ENCODE measurements at regions not wholly inside any gene's neighbourhood (a gene's known extent, or its start where the extent isn't known, plus 50 kb on each side); places are given as distances from the start of the nearest gene placed in this dataset.
A peak's percentile ranks its signal among the peaks of the same experiment; 100 is the strongest.

DNA sequence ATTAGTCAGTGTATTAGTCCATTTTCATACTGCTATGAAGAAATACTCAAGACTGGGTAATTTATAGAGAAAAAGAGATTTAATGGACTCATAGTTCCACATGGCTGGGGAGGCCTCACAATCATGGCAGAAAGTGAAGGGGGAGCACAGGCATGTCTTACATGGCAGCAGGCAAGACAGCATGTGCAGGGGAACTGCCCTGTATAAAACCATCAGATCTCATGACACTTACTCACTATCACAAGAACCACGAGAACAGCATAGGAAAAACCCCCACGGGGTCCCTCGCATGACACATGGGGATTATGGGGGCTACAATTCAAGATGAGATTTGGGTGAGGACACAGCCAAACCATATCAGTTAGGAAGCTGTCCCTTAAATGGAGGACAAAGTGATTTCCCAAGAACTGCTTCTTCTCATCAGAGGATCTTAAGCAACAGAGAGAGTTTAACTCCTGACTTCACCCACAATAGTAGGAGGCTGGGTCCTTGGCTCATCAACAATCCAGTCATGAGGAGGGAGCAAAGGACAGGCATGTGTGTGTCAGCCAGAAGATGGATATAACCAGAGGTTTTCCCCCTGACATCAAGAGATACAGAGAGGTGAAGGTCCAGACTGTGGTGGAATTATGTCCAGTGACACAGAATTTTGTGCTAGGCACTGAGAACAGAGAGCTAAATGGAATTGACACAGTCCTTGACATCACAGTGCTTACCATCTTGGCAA is 203.8 kb upstream of the SH3BP4 start:
- Histone ChIP-seq H3K27me3 (ENCODE audit: low read length) (no peaks in the 10 kb centered on the region), H3K79me2 (ENCODE audit: low read length) (no peaks in the 10 kb centered on the region), H3K27ac (ENCODE audit: low read length) (no peak overlapping the region), H3K9me3 (ENCODE audit: low read length) (no peaks in the 10 kb centered on the region), H3K9me2 (replicated peaks; ENCODE audit: low read length) (no peaks in the 10 kb centered on the region), H3K4me1 (ENCODE audit: insufficient read depth, low read length) (no peaks in the 10 kb centered on the region), H3K36me3 (ENCODE audit: low read depth, low read length) (no peaks in the 10 kb centered on the region), H2AFZ (ENCODE audit: low read length) (no peak overlapping the region), H3K4me3 (ENCODE audit: low read length) (no peak overlapping the region), H3K4me2 (ENCODE audit: low read length) (no peak overlapping the region), H4K20me1 (ENCODE audit: low read length) (no peaks in the 10 kb centered on the region), H3K9ac (ENCODE audit: low read length) (no peak overlapping the region), H3F3A (ENCODE audit: low read length, unreplicated experiment) (no peaks in the 10 kb centered on the region)
- DNase-seq, result no peak
- no peak for ATAC-seq
- TF ChIP-seq, protein P1, sequence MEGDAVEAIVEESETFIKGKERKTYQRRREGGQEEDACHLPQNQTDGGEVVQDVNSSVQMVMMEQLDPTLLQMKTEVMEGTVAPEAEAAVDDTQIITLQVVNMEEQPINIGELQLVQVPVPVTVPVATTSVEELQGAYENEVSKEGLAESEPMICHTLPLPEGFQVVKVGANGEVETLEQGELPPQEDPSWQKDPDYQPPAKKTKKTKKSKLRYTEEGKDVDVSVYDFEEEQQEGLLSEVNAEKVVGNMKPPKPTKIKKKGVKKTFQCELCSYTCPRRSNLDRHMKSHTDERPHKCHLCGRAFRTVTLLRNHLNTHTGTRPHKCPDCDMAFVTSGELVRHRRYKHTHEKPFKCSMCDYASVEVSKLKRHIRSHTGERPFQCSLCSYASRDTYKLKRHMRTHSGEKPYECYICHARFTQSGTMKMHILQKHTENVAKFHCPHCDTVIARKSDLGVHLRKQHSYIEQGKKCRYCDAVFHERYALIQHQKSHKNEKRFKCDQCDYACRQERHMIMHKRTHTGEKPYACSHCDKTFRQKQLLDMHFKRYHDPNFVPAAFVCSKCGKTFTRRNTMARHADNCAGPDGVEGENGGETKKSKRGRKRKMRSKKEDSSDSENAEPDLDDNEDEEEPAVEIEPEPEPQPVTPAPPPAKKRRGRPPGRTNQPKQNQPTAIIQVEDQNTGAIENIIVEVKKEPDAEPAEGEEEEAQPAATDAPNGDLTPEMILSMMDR (conservative IDR thresholded peaks at IDR 0.05; ENCODE audit: low read depth, low read length), result no peak
- no peak for TF ChIP-seq EZH2phosphoT487 (IDR thresholded peaks at IDR 0.05; ENCODE audit: borderline replicate concordance, low read length)
- BruUV-seq (replicated peaks), result no TSS peak
- intact Hi-C loops (cut with micrococcal nuclease), result no loop called here
- POLR2A ChIA-PET (ENCODE audit: unreplicated experiment), result no interaction called here
- CTCF ChIA-PET, result no interaction called here

DNA sequence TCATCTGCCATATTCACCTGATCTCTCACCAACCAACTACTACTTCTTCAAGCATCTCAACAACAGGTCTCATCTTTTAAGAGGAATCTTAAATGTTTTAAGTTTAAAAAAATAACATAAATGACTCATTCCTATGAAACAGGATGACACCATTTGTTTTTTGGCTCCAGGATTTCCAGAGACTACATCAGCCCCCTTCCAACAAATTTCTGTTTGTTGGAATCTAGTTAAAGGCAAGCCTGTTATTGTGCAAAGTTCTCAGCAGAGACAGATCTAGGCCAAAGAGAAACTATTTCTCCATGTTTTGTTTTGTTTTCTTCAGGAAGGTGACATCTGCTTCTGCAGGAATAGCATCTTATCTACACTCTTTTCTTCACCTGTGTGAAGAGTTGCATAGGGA is 204.8 kb upstream of the SH3BP4 start:
- no peak overlapping the region for H3K4me2 ChIP-seq (ENCODE audit: low read length)
- no peaks in the 10 kb centered on the region for H3K36me3 ChIP-seq (ENCODE audit: low read depth, low read length)
- H3K9ac ChIP-seq (ENCODE audit: low read length), result no peak overlapping the region
- ChIA-PET CTCF (no interaction called here), POLR2A (ENCODE audit: unreplicated experiment) (no interaction called here)
- no peaks in the 10 kb centered on the region for H3F3A ChIP-seq (ENCODE audit: low read length, unreplicated experiment)
- TF ChIP-seq EZH2 (IDR thresholded peaks at IDR 0.05; ENCODE audit: low read length, unreplicated experiment), result no peak
- TF ChIP-seq, protein P1 (conservative IDR thresholded peaks at IDR 0.05; ENCODE audit: low read depth, low read length), result no peak
- no peak for TF ChIP-seq EZH2phosphoT487 (IDR thresholded peaks at IDR 0.05; ENCODE audit: borderline replicate concordance, low read length)
- H3K4me1 ChIP-seq (ENCODE audit: insufficient read depth, low read length), result no peaks in the 10 kb centered on the region
- BruUV-seq (replicated peaks), result no TSS peak
- H3K9me2 ChIP-seq (replicated peaks; ENCODE audit: low read length), result no peaks in the 10 kb centered on the region
- no peak for ATAC-seq
- DNase-seq, result no peak
- H3K27me3 ChIP-seq (ENCODE audit: low read length), result no peaks in the 10 kb centered on the region
- no peak overlapping the region for H3K27ac ChIP-seq (ENCODE audit: low read length)
- H3K79me2 ChIP-seq (ENCODE audit: low read length), result no peaks in the 10 kb centered on the region
- H2AFZ ChIP-seq (ENCODE audit: low read length), result no peak overlapping the region
- no peaks in the 10 kb centered on the region for H3K9me3 ChIP-seq (ENCODE audit: low read length)
- no peak overlapping the region for H3K4me3 ChIP-seq (ENCODE audit: low read length)
- no peaks in the 10 kb centered on the region for H4K20me1 ChIP-seq (ENCODE audit: low read length)
- intact Hi-C loops (cut with micrococcal nuclease), result no loop called here

DNA sequence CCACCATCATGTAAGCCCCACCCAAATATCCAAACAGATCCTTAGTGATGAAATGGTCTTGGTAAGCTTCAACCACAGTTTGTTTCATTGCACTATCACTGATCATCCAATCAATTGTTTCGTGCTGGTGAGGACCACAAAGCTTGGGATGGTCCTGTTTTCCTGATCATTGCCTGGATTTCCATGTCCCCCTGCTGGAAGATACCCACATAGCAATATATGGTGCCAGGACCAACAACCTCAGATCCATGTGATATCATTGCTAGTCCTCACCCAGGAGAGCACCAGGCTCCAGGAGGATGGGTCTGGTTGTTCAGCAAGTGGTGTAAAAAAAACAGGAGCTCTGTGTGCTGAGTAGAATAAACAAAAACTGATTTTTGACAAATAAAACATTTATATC is 206.5 kb upstream of the SH3BP4 start:
- DNase-seq (no peak), ATAC-seq (no peak)
- Histone ChIP-seq H3K9me2 (replicated peaks; ENCODE audit: low read length) (no peaks in the 10 kb centered on the region), H3K4me2 (ENCODE audit: low read length) (no peak overlapping the region), H3K9me3 (ENCODE audit: low read length) (no peaks in the 10 kb centered on the region), H3K27me3 (ENCODE audit: low read length) (no peaks in the 10 kb centered on the region), H3K9ac (ENCODE audit: low read length) (no peak overlapping the region), H3K4me3 (ENCODE audit: low read length) (no peak overlapping the region), H3K27ac (ENCODE audit: low read length) (no peak overlapping the region), H3F3A (ENCODE audit: low read length, unreplicated experiment) (no peaks in the 10 kb centered on the region), H3K36me3 (ENCODE audit: low read depth, low read length) (no peaks in the 10 kb centered on the region), H3K79me2 (ENCODE audit: low read length) (no peaks in the 10 kb centered on the region), H4K20me1 (ENCODE audit: low read length) (no peaks in the 10 kb centered on the region), H3K4me1 (ENCODE audit: insufficient read depth, low read length) (no peaks in the 10 kb centered on the region), H2AFZ (ENCODE audit: low read length) (no peak overlapping the region)
- ChIA-PET CTCF (no interaction called here), POLR2A (ENCODE audit: unreplicated experiment) (no interaction called here)
- intact Hi-C loops (cut with micrococcal nuclease), result no loop called here
- BruUV-seq (replicated peaks), result no TSS peak
- TF ChIP-seq, protein P1 (conservative IDR thresholded peaks at IDR 0.05; ENCODE audit: low read depth, low read length), result peak; percentile 37; the same call in 1 of the 2 replicates
- TF ChIP-seq EZH2 (IDR thresholded peaks at IDR 0.05; ENCODE audit: low read length, unreplicated experiment), result no peak
